Fibroblast of skin of abdomen (primary cell): ENCODE measurements at regions not wholly inside any gene's neighbourhood (a gene's known extent, or its start where the extent isn't known, plus 50 kb on each side); places are given as distances from the start of the nearest gene placed in this dataset.

Experiments used
- DNase-seq: peaks from one replicate; pipeline ENCODE4 v3.0.0-alpha.2; 2013

DNA sequence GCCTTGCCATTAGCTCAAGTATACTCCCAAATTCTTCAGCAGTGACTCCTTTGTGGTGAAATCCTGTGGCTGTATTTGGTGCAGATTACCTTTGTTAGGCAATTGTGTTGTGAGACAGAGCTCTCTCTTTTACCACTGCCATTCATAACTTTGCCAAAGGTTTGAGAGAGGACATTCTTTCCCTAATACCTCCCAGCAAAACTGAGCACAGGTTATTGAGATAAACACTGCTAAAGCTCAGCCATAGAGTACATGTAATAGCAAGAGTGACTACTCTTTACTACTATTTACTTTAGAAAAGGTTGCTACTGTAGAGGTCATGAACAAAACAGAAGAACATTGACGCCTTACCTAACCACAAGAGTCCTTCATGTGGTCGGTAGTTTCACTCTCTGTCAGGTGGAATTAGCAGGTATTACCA is 514.0 kb upstream of the ADAMTS5 start:
- DNase-seq: peak; percentile 73

DNA sequence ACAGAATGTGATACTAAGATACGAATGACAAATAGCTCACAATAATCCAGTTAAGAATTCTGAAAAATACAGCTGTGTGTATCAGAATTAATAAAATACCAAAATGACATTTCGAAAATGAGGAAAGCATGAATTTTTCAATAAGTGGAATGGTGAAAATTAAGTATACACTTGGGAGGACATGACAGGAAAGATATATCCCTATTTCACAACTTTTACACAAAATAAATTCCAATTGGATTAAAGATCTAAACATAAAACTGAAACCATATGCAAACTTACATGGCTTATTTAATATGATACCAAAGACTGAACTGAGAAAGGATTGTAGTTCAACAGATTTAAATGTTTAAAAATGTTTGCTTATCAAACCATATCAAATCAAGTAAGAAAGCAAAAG is 510.4 kb upstream of the ADAMTS5 start:
- DNase-seq: peak; percentile 59

DNA sequence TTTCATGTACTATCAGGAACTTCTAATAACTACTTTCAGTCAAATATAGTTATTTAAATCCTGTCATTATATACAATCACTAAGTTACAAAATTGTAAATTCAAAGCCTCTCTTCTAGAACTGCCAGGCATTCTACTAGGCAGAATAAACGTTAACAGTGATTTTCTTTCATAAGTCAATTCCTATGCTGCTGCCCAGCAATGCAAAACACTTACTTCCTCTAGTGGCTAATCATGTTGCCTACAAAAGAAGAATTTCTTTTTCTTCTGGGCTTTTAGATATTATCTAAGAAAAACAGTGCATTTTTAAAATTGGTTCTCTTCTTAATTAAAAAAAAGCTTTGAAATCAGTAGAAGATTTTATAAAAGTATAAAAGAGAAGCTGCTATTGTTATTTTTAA is 509.8 kb upstream of the ADAMTS5 start:
- peak; percentile 56 for DNase-seq

- no peak for DNase-seq
Observed at GRCh38 chr21:27475363-27475955, 508.6 kb upstream of the ADAMTS5 start.

GRCh38 chr21:27467366-27467765 is 500.5 kb upstream of the ADAMTS5 start:
- DNase-seq: no peak

- DNase-seq: no peak
Observed at GRCh38 chr21:27466140-27466539, 499.3 kb upstream of the ADAMTS5 start.

DNA sequence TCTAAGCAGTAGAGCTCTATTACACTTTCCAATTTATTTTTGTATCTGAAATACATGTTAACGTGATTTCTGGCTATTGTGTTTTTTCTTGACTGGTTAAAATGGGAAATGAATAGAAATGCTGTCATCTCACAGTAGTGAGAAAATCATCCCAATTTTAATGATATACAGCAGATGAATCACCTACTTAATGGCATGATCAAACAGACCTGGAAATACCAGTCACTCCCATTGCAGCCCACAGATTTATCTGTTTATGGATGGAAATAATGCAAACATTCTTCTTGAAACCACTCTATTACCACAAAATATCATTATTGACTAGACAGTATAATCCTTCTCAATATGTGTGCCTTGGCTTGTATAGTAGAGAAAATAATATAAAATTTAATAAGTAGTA is 497.8 kb upstream of the ADAMTS5 start:
- DNase-seq: peak; percentile 58

DNA sequence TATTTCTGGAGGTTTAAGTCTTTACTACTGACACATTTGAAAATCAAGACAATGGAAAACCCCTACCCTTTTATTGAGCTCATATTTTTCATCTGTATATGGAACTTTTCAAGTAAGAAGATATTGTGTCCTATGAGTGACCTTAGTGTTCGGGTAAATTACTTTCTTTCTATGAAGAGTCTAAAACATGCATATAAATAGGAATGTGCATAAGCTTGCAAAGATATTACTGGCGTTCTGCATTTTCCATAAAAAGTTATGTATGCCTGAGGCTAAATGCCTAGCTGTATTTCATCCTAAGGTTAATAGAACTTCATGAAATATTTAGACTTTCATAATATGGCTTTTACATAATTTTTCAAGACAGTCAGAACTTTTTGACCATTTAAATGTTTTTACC is 495.8 kb upstream of the ADAMTS5 start:
- no peak for DNase-seq

- no peak for DNase-seq
Observed at GRCh38 chr21:27454234-27454633, 487.3 kb upstream of the ADAMTS5 start.

GRCh38 chr21:27451116-27451515 is 484.2 kb upstream of the ADAMTS5 start:
- DNase-seq: no peak

GRCh38 chr21:27450216-27450615 is 483.3 kb upstream of the ADAMTS5 start:
- no peak for DNase-seq

DNA sequence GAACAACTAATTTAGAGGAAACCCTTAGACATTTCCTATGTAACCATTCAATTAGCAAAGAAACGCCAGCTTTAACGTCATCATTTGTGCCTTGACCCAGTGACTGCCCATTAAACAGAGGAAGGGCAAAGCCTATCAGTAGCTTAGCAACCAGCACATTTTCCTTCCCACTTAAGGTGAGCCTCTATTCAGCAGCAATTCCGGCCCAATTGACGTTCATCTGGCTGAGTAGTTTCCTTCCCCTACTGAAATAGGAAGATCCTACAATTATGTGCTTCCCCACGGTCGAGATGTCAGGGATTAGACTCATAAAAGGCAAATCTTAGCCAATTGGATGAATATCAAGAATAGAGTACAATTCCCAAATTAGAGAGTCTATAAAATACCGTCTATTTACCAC is 482.1 kb upstream of the ADAMTS5 start:
- no peak for DNase-seq

DNA sequence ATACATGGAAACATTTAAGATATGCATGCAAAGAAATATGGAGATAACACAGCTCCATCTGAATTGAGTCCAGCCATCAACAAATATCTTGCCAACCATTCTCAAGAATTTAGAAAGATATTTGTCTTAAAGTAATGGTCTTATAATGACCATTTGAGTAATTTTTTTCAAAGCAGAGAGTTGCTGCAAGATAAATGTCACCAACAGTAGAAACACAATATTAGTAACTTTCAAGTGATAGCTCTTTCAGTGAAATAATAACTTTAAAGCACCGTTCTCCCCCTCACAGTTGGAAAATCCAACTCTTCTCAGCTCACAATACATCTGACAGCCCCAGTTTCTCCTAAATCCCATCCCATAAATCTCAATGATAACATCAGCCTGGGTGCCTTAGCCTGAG is 481.0 kb upstream of the ADAMTS5 start:
- no peak for DNase-seq

GRCh38 chr21:27429710-27430341 is 462.9 kb upstream of the ADAMTS5 start:
- peak; percentile 78 for DNase-seq

DNA sequence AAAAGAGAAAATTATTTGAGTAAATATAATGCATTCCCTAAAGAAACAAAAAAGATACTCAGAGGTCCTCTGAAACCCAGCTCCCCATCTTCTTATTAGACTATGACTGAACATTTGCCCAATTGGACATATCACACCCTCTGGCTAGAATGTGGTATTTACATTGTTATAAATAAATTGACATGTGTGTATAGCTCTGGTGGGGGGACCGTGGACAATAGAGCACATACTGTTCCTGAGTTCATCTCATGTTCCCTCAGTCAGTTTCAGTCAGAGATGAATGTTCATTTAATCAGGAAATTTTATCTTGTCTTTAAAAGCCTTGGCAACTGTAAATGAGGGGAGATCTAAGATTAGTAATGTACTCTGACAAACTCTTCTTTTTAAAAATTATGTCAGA is 459.3 kb upstream of the ADAMTS5 start:
- no peak for DNase-seq

DNA sequence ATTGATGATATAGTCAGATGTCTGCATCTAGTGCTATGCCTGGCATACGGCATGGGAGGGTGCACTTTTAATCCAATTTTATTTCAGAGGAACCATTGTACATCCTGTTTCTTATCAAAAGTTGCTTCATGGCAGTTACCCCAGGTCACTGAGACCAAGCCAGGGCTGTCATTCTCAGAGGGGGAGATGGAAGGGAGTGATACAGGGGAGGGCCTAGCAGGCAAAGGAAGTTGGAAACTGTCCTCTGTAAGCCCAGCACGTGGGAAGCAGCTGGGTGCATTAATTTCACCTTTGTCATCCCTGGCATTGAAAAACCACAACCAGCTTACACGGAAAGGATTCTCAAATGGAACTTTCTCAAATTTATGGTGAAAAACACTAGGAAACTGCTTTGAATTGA is 458.7 kb upstream of the ADAMTS5 start:
- DNase-seq: peak; percentile 70

GRCh38 chr21:27425172-27425571 is 458.3 kb upstream of the ADAMTS5 start:
- no peak for DNase-seq

- no peak for DNase-seq
Observed at GRCh38 chr21:27424601-27425000, 457.7 kb upstream of the ADAMTS5 start.

GRCh38 chr21:27423906-27424595 is 457.2 kb upstream of the ADAMTS5 start:
- peak; percentile 55 for DNase-seq

DNA sequence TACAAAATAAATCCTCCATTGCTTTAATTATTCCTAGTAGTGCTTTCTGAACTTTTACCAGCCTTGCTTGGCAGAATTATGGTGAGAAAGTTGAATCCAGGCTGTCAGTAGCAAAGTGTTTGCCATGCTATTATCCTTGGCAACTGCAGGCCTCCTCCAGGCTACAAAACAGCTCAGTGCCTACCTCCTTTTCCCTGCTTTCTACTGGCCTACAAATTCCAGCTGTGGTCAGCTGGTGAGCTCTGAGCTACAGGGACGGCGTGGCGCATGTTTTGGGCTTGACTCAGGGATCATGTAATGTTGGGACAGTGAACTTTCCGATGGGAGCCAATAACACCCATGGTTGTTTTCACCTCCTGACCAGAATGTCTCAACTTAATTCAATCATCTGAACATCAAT is 456.1 kb upstream of the ADAMTS5 start:
- DNase-seq: peak; percentile 68

DNA sequence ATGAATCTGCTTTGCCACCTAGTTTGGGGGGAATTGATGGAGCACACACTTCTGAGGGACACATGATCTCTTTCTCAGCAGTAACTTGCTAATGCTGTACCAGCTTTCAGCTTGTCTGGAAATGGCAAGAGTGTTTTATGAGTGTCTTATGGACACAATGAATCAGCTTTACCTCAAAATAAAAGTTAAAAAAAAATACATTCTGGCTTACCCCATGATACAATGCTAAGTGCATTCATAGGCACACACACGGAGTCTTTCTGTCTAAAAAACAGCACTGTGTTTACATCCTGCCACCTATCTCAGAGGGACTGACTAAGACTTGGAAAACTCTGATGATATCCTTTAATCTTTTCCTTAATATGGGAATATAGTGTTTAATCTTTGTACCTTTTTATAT is 455.5 kb upstream of the ADAMTS5 start:
- DNase-seq: no peak

- DNase-seq: no peak
Observed at GRCh38 chr21:27421654-27422053, 454.8 kb upstream of the ADAMTS5 start.

GRCh38 chr21:27419153-27419552 is 452.3 kb upstream of the ADAMTS5 start:
- DNase-seq: no peak

- DNase-seq: no peak
Observed at GRCh38 chr21:27418346-27418745, 451.5 kb upstream of the ADAMTS5 start.
